H9 (cell line): ENCODE measurements at regions not wholly inside any gene's neighbourhood (a gene's known extent, or its start where the extent isn't known, plus 50 kb on each side); places are given as distances from the start of the nearest gene placed in this dataset.

ENCODE experiments used
- DNase-seq: peaks from one replicate; pipeline ENCODE4 v3.0.0-alpha.2; 2017
- H2AFZ ChIP-seq: one replicate; pipeline ENCODE4 v1.6.1; 2013; ENCODE audit warnings: mild to moderate bottlenecking, low read length, control low read depth, moderate library complexity
- H2AK5ac ChIP-seq: 2 replicates; pipeline ENCODE4 v1.6.1; 2013; ENCODE audit warnings: low read length, control low read depth, mixed read lengths; ENCODE audit not compliant: insufficient read length
- H2BK120ac ChIP-seq: one replicate; pipeline ENCODE4 v1.6.1; 2013; ENCODE audit warnings: low read depth, mild to moderate bottlenecking, low read length, control low read depth, inconsistent platforms; ENCODE audit not compliant: poor library complexity, severe bottlenecking
- H2BK12ac ChIP-seq: 2 replicates; pipeline ENCODE4 v1.6.1; 2013; ENCODE audit warnings: low read length, control low read depth, mixed read lengths, low read depth; ENCODE audit not compliant: insufficient read length
- H2BK15ac ChIP-seq: 2 replicates; pipeline ENCODE4 v1.6.1; 2013; ENCODE audit warnings: low read depth, low read length, control low read depth
- H2BK20ac ChIP-seq: one replicate; pipeline ENCODE4 v1.6.1; 2013; ENCODE audit warnings: low read depth, mild to moderate bottlenecking, low read length, control low read depth, inconsistent platforms; ENCODE audit not compliant: poor library complexity, severe bottlenecking
- H2BK5ac ChIP-seq: 2 replicates; pipeline ENCODE4 v1.6.1; 2013; ENCODE audit warnings: low read length, control low read depth, mixed read lengths; ENCODE audit not compliant: insufficient read length
- H3K14ac ChIP-seq: 2 replicates; pipeline ENCODE4 v1.6.1; 2013; ENCODE audit warnings: low read length, control low read depth; ENCODE audit not compliant: insufficient read depth
- H3K18ac ChIP-seq: 2 replicates; pipeline ENCODE4 v1.6.1; 2013; ENCODE audit warnings: low read depth, mild to moderate bottlenecking, mixed read lengths, low read length, control low read depth; ENCODE audit not compliant: insufficient read length
- H3K23ac ChIP-seq: 2 replicates; pipeline ENCODE4 v1.6.1; 2013; ENCODE audit warnings: low read length, control low read depth, mixed read lengths, low read depth; ENCODE audit not compliant: insufficient read length
- H3K23me2 ChIP-seq: 2 replicates; pipeline ENCODE4 v1.6.1; 2013; ENCODE audit warnings: low read depth, mild to moderate bottlenecking, mixed read lengths, low read length, control low read depth; ENCODE audit not compliant: insufficient read length, poor library complexity, severe bottlenecking
- H3K27ac ChIP-seq: 2 replicates; pipeline ENCODE4 v1.5.1; 2013; ENCODE audit warnings: low read length, control low read depth, mixed read lengths, low read depth; ENCODE audit not compliant: insufficient read length
- H3K27me3 ChIP-seq: 2 replicates; pipeline ENCODE4 v1.6.1; 2013; ENCODE audit warnings: low read length, control low read depth, inconsistent platforms; ENCODE audit not compliant: insufficient read depth
- H3K4ac ChIP-seq: 2 replicates; pipeline ENCODE4 v1.6.1; 2013; ENCODE audit warnings: low read depth, mild to moderate bottlenecking, control low read depth, inconsistent platforms, low read length, moderate library complexity
- H3K4me1 ChIP-seq: 2 replicates; pipeline ENCODE4 v1.6.1; 2013; ENCODE audit warnings: low read length, control low read depth, inconsistent platforms; ENCODE audit not compliant: insufficient read depth
- H3K4me2 ChIP-seq: 2 replicates; pipeline ENCODE4 v1.6.1; 2013; ENCODE audit warnings: low read length, control low read depth, mixed read lengths; ENCODE audit not compliant: insufficient read length, insufficient read depth
- H3K56ac ChIP-seq: 2 replicates; pipeline ENCODE4 v1.6.1; 2013; ENCODE audit warnings: low read depth, mild to moderate bottlenecking, mixed read lengths, low read length, control low read depth; ENCODE audit not compliant: insufficient read length
- H3K79me1 ChIP-seq: 2 replicates; pipeline ENCODE4 v1.6.1; 2013; ENCODE audit warnings: low read depth, mild to moderate bottlenecking, moderate library complexity, low read length, control low read depth, inconsistent platforms; ENCODE audit not compliant: insufficient read depth, poor library complexity, severe bottlenecking
- H3K79me2 ChIP-seq: 2 replicates; pipeline ENCODE4 v1.6.1; 2013; ENCODE audit warnings: low read length, control low read depth, inconsistent platforms; ENCODE audit not compliant: insufficient read depth
- H3K9ac ChIP-seq: 2 replicates; pipeline ENCODE4 v1.6.1; 2013; ENCODE audit warnings: low read length, control low read depth, mixed read lengths; ENCODE audit not compliant: insufficient read length; ENCODE audit errors: extremely low read depth
- H3K9me3 ChIP-seq: one replicate; pipeline ENCODE4 v1.6.1; 2013; ENCODE audit warnings: low read depth, low read length, inconsistent platforms; ENCODE audit not compliant: control insufficient read depth
- H3T11ph ChIP-seq: one replicate; pipeline ENCODE4 v1.6.1; 2013; ENCODE audit warnings: mild to moderate bottlenecking, low read length, control low read depth, inconsistent platforms
- H4K20me1 ChIP-seq: one replicate; pipeline ENCODE4 v1.6.1; 2013; ENCODE audit not compliant: control insufficient read depth, insufficient read length, insufficient read depth
- H4K5ac ChIP-seq: 2 replicates; pipeline ENCODE4 v1.6.1; 2013; ENCODE audit warnings: low read depth, mild to moderate bottlenecking, mixed read lengths, low read length, control low read depth; ENCODE audit not compliant: insufficient read length
- H4K8ac ChIP-seq: replicated peaks from 2 replicates; pipeline ENCODE4 v1.6.1; 2013; ENCODE audit warnings: low read length, control low read depth, mixed read lengths, low read depth; ENCODE audit not compliant: insufficient read length
- H4K91ac ChIP-seq: 2 replicates; pipeline ENCODE4 v1.6.1; 2013; ENCODE audit warnings: low read depth, mild to moderate bottlenecking, moderate library complexity, mixed read lengths, low read length, control low read depth; ENCODE audit not compliant: insufficient read length
- H3K27ac Mint-ChIP-seq, 3 experiments: 2 replicates in 2 of 3; 3 replicates in 1 of 3; pipeline ENCODE4 v1.8.0; 2020 to 2021; ENCODE audit warnings: mixed read lengths in 3 of 3, mild to moderate bottlenecking in 1 of 3, moderate library complexity in 1 of 3
- H3K27me3 Mint-ChIP-seq: 2 replicates; pipeline ENCODE4 v1.8.0; 2021; ENCODE audit warnings: low read depth, mild to moderate bottlenecking, moderate library complexity, mixed read lengths
- H3K36me3 Mint-ChIP-seq, 3 experiments: 2 replicates in 2 of 3; 3 replicates in 1 of 3; pipeline ENCODE4 v1.8.0; 2020 to 2021; ENCODE audit warnings: low read depth in 3 of 3, mixed read lengths in 3 of 3; ENCODE audit not compliant: insufficient read depth in 1 of 3
- H3K4me1 Mint-ChIP-seq, 2 experiments: 2 replicates each; pipeline ENCODE4 v1.8.0; 2020; ENCODE audit warnings: mixed read lengths in 2 of 2
- H3K4me3 Mint-ChIP-seq, 2 experiments: 2 replicates in 1 of 2; 3 replicates in 1 of 2; pipeline ENCODE4 v1.8.0; 2020 to 2021; ENCODE audit warnings: mild to moderate bottlenecking in 2 of 2, mixed read lengths in 2 of 2, moderate library complexity in 1 of 2
- H3K9me3 Mint-ChIP-seq, 2 experiments: 2 replicates in 1 of 2; 3 replicates in 1 of 2; pipeline ENCODE4 v1.8.0; 2020; ENCODE audit warnings: mild to moderate bottlenecking in 2 of 2, mixed read lengths in 2 of 2, moderate library complexity in 1 of 2
- WGBS: extraction: QIAGEN DNeasy Blood & Tissue Kit; methylation state at CpG from one replicate; pipeline ENCODE4 v1.1.7; 2013; ENCODE audit warnings: missing lambda C conversion rate, low lambda C conversion rate, mixed read lengths; ENCODE audit not compliant: insufficient read length; ENCODE audit errors: extremely low coverage; 5-methylcytosine and 5-hydroxymethylcytosine counted together
- TF ChIP-seq, protein P1 (sequence below): fragments of 200-600 bp; sonication (generic); conservative IDR thresholded peaks from 3 replicates; pipeline ENCODE4 v1.8.0; 2021; ENCODE audit warnings: antibody characterized with exemption, mild to moderate bottlenecking

DNA sequence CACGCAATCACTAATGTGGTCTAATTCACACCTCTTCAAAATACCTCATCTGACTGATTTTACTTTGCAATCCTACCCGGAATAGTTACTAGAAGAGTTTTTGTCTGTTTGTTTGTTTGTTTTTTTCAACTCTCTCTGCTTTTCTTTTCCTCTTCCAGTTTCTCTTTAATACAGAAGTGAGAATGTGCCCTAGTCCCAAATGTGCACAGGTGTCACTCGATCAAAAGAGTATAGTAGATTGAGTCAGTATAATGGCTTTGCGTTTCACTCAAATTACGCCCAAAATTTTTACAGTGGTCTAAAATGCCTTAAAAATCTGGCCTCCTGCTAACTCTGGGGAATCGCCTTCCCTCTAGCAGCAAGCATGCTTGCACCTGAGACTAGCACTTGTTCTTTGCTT is 1536.8 kb downstream of the KCNT2 start:
- Histone ChIP-seq H4K91ac (no peak overlapping the region), H3K4me2 (no peak overlapping the region), H4K20me1 (no peaks in the 10 kb centered on the region), H2BK5ac (no peak overlapping the region), H3K9me3 (no peaks in the 10 kb centered on the region), H2BK20ac (no peak overlapping the region), H2BK120ac (no peak overlapping the region), H3K27ac (no peak overlapping the region), H3K23me2 (no peaks in the 10 kb centered on the region), H4K8ac (no peak overlapping the region), H3K4ac (no peak overlapping the region), H3K14ac (no peak overlapping the region), H3K9ac (no peak overlapping the region), H2BK12ac (no peak overlapping the region), H2AFZ (no peak overlapping the region), H3T11ph (no peak overlapping the region), H3K4me1 (no peaks in the 10 kb centered on the region), H2AK5ac (no peak overlapping the region), H3K79me2 (no peaks in the 10 kb centered on the region), H3K27me3 (no peaks in the 10 kb centered on the region), H3K56ac (no peak overlapping the region), H2BK15ac (no peak overlapping the region), H3K79me1 (no peaks in the 10 kb centered on the region), H4K5ac (no peak overlapping the region), H3K18ac (no peak overlapping the region), H3K23ac (no peak overlapping the region)
- TF ChIP-seq, protein P1, sequence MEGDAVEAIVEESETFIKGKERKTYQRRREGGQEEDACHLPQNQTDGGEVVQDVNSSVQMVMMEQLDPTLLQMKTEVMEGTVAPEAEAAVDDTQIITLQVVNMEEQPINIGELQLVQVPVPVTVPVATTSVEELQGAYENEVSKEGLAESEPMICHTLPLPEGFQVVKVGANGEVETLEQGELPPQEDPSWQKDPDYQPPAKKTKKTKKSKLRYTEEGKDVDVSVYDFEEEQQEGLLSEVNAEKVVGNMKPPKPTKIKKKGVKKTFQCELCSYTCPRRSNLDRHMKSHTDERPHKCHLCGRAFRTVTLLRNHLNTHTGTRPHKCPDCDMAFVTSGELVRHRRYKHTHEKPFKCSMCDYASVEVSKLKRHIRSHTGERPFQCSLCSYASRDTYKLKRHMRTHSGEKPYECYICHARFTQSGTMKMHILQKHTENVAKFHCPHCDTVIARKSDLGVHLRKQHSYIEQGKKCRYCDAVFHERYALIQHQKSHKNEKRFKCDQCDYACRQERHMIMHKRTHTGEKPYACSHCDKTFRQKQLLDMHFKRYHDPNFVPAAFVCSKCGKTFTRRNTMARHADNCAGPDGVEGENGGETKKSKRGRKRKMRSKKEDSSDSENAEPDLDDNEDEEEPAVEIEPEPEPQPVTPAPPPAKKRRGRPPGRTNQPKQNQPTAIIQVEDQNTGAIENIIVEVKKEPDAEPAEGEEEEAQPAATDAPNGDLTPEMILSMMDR: no peak
- Mint-ChIP-seq H3K9me3 (no peaks in the 10 kb centered on the region), H3K4me1 (no peaks in the 10 kb centered on the region), H3K27me3 (no peaks in the 10 kb centered on the region), H3K27ac (no peak overlapping the region), H3K4me3 (no peak overlapping the region), H3K36me3 (no peaks in the 10 kb centered on the region)
- 100% methylated on average over 1 of the region's 6 CpGs for WGBS
- DNase-seq: no peak
